ENCODE measurements at regions not wholly inside any gene's neighbourhood (a gene's known extent, or its start where the extent isn't known, plus 50 kb on each side); places are given as distances from the start of the nearest gene placed in this dataset.

DNA sequence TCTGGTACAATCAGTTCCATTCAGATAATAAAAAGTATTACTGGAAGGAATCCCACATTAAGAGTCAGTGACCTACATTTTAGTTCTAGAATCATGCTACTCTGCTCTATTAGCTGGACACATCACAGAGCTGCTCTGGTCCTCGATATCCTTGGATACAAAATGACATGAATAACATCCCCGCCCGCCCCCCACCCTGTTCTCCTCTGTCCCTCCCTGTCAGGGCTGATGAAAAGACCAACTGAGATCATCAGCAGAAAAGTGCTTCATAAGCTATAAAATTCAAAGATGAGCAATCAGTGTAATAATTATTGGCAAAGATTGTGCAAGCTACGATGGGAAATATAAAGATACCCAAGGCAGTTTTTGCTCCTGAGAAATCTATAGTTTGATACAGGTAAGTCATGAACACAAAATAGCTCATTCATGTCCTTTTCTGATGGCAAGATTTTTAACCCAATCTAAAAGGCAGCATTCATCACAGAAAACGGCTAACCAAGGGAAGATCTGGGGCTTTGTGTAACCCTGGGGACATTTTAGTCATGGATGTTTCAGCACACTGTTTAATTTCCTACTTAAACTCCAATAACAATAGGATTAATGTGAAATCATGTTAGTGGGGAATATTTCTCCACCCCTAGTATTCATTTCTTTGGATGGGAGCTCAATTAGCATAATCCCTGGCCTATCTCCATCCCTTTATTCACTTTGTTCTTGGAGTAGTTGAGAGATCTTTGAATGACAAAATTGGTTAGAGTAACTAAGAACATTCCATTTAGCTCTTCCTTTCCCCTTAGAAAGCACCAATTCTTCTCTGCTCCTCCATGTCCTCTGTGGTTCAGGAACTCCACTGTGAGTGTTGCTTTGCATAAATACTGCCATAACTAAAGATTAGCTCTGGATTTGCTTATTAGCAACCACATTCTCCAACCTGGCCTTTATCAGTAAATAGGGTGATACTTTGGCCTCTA is 459.4 kb upstream of the GRIA1 start:
- DNase-seq: no peak

DNA sequence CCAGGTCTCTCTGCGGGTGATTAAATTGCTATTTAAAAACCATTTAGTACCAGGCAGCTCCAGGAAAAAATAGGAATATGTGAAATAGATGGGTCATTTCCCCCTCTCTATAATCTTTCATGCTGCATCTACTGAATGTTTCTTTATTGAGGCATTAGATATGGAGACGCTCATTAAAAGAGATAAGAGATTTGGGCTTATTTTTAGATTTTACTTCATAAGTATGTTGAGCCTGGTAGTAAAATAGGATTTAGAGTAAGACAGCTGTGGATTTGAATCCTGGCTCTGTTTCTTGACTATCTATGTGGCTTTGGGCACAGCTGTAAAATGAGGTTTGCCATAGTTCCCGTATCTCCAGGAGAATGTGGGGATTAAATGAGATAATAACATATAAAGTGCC is 451.0 kb upstream of the GRIA1 start:
- DNase-seq: no peak

DNA sequence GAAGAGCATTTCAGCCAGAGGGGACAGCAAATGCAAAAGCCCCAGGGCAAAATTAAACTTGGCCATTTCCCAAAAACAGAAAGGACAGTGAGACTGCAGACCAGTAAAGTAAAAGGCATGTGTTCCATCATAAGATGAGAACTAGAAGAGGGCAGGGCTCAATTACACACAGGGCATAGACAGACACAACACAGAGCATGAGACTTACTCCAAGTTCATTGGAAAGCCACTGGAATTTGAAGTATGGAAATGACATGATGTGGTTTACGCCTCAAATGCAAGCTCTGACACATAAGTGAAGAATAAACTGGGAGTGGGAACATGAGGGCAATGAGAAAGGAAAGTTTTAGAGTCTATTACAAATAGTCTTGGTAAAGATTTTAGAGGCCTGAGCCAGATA is 446.6 kb upstream of the GRIA1 start:
- DNase-seq: no peak

DNA sequence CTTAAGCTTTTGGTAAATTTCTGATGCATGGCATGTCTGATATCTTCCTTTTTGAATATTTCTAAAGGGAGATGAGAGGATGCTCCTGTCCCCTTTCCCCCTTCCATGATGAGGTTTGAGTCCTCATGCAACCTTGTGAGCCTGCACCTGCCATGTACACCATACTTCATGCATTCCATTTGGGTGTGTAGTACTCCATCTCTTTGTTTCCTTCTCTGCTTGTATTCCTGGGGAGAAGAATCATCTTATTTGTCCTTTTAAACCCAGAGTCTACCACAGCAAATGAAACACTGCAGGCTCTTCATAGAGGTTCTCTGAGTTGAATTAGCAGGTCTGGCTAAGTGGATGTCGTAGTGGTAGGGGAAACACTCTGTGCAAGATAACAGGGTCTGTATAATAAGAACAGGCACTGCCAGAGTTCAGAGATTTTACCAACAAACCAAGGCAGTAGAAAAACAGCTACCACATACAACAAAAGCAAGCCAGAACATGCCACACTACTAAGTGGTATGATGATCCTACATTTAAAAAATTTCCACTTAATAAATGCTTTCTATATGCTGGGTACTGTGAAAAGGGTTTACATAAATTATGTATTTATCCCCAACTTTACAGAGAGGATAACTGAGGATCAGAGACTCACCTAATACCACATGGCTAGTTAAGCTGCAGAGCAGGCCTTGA is 439.8 kb upstream of the GRIA1 start:
- DNase-seq: no peak

DNA sequence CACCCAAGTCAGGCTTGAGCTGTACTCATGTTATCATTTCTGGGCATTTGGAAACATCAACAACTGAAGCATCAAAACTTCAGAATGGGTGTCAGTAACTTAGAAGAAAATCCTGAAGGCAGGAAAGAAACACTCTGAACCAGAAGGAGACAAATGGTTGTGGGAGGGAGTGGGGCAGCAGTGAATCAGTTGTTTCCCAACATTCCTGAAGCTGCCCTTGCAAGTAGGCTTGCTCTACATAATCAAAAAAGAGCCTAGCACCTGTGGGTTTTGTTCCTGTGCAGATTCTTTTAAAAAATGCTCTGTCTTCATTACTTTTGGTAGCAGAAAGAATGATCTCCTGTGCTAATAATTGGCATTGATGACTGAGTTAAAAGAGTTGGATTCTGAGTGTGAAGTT is 424.2 kb upstream of the GRIA1 start:
- no peak for DNase-seq

DNA sequence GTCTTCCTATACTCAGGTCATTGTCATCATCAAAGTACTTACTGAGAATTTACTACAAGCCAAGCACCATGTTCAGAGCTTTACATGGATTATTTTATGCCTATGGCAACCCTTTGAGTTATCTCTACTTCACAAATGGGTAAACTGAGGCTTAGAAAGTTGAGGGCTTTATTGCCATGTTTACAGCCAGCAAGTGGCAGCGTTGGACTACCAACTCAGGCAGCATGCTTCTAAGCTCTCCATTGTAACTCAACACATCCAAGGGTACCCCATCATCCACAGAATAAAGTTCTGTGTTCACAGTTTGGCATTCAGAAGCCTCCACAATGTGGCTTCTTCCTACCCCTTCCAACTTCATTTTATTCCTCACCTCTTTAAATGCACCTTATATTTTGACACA is 422.6 kb upstream of the GRIA1 start:
- no peak for DNase-seq

DNA sequence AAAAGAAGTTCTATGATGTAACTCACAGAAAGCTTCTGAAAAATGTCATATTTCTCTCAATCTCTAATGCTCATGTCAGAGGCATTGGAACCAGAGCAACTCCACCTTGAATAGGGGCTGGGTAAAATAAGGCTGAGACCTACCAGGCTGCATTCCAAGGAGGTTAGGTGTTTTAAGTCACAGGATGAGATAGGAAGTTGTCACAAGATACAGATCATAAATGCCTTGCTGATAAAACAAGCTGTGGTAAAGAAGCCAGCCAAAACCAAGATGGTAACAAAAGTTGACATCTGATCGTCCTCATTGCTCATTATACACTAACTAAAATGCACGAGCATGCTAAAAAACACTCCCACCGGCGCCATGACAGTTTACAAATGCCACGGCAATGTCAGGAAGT is 411.1 kb upstream of the GRIA1 start:
- no peak for DNase-seq

DNA sequence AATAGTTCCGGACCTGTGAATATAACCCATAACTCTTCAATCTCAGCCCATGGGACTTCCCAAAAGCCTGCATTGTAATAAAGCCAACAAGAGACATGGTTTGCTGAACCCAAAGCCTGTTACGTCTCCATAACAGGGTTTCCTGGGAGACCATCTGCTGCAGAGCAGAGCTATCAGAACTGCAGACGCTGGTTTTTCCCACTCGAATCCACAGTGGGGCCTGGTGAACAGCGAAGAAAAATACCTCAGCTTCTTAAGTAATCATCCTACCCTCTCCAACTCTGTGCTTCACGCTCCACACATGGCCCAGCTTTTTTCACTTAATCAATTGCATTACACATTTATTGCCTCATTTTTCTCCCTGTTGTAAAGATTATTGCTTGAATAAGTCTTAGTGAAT is 409.5 kb upstream of the GRIA1 start:
- no peak for DNase-seq

DNA sequence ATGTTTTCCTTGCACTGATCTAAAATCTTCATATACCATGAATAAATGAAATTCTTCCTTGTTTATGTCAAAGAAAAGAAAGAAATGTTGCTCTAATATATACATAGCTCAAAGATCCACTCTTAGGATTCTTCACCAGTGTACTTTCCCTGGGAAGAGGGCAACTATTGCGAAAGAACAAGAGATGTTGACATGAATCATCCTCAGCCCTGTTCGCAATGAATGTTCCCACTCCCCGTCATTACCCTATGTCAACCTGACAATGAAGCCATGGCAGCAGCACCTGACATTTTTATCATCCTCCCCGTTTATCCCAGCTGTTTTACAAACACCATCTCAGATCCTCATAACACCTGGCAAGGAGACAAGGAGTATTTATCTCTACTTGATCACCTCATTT is 409.1 kb upstream of the GRIA1 start:
- no peak for DNase-seq

DNA sequence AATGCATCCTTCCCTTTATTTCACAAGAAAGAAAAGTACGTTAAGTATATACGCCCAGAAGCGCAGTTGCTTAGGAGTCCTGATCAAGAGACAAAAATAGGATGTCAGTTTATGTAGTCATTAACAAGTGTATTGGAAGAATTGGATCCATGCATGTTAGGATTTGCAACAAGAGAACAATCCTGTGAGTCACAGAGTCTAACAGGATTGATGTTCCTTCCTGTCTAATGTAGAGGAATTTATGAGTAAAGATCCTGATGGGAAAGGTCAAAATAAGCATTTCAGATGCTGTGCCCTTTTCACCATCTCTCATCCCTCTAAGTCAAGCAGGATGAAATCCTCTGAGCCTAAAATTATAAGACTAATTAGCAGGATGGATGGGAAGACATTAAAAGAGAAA is 406.0 kb upstream of the GRIA1 start:
- no peak for DNase-seq

DNA sequence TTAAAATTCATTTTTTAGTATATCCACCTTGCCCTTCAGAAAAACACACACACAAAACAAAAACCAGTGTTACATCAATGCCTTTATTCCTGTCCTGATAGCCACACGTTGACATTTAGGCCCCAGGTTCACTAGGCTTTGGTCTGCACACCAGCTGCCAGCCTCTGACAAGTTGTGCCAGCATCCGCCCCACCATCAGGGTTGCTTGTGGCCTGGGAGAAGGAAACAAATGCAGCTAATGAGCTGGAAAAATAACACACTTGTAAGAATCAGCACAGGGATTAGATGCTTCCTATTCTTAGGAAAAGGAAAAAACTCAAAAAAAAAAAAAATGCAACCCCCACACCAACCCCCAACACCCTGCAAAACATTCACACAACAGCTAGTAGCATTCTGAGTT is 404.0 kb upstream of the GRIA1 start:
- no peak for DNase-seq

DNA sequence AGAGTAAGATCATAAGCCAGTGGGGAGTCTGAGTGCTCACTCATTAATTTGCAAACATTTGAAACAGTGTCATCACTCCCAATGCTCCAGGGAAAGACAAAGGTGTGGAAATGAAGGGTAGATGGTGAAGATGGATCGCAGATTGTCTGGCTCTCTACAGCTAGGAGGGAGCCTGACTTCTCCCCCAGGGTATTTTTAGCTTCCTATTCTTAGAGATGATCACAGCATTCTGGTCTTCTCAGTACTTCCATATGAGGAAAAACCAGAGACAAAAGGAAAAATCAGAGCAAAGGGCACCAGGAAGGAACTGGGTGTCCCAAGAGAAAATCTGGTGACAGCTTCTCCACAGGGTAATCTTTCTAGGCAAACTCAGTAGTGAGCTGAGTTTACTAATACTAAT is 401.9 kb upstream of the GRIA1 start:
- DNase-seq: no peak

DNA sequence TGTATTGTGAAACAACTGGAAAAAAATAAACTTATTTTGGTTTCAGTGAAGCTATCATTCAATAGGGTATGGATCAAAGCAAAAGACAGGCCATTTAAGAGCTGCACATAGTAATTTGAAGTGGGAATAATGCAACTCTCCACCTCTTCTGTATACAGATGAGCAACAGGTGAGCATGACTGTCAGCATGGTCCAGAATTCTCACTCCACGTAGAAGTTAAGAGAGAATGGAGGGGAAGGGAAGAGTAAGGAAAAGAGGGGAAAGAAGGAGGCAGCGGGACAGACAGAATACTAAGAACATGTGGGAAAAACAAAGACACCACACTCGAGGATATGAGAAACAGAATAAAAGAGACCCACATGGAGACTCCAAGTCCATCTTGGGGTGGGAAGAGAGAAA is 396.1 kb upstream of the GRIA1 start:
- no peak for DNase-seq

DNA sequence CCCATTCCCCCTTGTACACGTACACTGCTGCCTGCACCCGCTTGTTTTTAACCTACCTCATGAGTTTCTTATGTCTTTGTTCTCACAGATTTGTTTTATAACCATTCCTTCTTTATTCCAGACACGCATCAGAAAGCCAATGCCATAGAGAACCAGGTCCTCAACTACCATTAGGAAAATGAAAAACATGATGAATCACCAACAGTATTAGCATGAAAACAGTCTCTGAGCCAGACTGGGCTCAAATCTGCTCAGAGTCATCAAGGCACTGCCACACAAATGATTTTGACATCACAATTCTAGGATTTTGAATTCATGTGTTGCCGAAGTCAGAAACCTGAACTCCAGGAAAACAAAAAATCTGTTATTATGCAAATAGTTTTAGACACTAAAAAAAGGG is 394.1 kb upstream of the GRIA1 start:
- no peak for DNase-seq

DNA sequence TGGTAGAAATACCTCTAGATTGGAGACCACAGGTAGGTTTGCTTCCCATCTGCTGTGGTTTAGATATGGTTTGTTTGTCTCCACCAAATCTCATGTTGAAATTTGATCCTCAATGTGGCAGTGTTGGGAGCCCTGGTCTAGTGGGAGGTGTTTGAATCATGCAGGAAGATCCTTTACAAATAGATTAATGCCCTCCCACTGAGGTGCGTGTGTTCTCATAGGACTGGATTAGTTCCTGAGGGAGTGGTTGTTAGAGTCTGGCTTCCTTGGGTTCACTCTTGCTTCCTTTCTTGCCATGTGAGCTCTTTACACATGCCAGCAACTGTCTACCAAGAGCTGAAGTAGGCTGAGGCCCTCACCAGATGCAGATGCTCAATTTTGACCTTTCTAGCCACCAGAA is 391.1 kb upstream of the GRIA1 start:
- no peak for DNase-seq

DNA sequence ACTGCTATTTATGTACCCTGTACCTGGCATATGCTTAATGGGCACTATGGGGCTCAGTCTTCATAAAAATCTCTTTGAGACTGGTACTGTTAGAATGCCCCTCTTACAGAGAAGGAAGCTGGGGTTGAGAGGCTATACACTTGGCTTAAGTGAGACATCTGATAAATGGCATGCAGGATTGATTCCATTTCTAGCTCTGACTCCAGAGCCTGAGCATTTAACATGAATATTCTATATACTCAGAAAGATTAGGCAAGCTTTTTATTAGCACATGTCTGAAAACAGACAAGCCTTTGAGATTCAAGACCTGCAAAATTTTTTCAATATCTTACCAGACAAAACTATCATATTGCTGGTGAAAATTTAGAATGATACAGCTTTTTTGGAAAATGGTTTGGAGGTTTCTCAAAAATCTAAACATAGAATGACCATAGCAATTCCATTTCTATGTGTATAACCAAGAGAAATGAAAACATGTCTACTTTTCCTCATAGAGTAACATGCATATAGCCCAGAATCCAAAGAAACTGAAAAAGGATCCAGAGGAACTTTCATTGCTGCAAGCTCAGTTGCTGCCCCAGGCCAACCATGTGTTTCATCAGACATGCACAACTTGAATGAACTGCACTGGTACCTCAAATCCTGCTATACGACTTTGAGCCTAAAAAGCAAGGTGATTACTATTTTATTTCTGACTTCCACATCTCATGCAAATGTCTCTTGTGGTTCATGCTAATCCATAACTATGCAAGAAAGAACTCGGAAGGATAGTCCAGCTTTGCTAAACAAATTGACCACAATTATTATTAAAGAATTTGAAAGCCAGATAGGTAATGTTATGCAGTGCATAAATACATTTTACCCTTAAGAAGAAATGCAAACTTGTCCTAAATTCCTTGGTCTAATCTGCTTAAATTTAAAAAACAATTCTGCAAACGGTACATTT is 389.0 kb upstream of the GRIA1 start:
- no peak for DNase-seq

DNA sequence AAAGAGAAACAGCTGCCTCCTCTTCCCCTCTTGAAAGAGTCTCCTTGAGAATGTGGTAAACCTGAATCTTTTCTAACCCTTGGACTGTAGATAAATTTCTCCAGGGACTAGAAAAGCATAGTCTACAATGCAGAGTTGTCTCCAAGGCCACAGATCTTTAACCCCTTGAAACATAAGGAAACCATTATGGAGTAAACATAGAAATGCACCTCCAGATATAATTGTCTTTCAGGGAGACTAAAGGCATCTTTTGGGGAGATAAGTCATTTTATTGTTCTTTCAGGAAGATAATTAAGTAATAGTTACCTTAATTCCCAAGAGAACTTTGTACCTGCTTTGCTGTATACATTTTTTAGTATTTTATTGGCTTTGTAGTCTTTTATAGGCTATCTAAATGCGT is 373.6 kb upstream of the GRIA1 start:
- DNase-seq: no peak

DNA sequence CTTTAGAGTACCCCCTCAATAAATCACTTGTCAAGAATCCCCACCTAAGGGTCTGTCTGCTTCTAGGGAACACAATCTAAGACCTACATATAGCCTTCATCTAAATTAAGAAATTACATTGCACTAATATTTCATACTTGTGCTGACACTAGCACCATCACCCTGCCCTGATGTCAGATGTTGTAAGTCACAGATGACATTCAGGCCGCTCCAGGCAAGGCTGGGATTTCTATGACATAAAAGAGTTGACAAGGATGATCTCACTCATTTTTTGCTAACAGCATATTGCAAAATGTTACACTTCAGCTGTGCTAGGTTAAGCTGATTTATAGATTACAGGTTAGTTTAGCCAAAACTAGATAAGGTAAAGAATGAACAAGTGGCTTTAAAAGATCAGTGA is 372.5 kb upstream of the GRIA1 start:
- DNase-seq: no peak

DNA sequence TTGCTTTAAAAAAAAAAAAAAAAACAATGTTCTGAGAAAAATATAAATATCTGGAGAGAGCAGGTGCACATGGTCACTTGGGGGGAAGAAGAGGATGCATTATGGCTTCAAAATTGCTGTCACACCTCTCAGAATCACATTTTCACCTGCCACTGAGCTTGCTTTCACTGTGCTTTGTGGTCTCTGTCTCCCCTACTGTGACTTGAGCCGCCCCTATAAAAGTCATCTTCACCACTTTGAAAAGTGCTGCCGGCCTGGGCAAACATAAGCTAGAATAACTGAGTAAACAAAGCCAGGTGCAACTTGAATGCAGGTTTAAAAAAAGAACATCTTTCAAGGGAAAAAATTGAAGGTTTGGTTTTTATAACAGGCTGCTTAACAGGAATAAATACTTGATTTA is 368.1 kb upstream of the GRIA1 start:
- DNase-seq: no peak

DNA sequence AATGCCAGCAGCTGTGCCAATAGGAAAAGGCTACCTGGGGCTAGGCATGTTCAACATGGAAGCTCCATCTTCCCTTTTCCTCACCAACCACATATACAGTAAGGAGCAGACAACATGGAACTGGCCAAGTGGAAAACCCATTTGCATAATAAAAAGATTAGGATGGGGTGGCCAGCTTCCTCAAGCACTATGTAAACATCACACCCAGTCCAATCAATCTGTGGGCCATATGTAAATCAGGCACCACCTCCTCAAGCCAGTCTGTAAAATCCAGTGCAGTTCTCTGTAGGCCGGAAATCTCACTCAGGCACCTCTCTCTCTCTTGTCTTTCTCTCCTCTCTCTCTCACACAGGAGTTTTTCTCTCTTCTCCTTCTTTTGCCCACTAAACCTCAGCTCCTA is 360.2 kb upstream of the GRIA1 start:
- DNase-seq: no peak

DNA sequence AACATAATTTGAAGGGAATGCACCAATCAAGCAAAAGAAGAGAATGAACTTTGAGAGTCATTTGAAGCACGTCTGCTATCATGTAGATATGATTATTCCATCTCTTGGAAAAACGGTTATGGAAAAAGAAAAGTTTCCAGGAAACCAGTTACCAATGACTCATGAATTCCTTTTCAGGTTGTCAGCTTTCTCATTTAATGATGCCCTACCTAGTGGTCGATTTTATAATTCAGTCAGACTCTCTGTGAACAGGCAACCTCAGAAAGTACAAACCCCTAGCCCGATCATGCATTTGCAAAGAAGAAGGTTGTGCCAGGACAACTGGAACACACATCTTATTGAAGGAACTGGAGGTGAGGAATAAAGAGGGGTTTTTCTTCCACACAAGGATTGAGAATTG is 355.1 kb upstream of the GRIA1 start:
- DNase-seq: no peak

DNA sequence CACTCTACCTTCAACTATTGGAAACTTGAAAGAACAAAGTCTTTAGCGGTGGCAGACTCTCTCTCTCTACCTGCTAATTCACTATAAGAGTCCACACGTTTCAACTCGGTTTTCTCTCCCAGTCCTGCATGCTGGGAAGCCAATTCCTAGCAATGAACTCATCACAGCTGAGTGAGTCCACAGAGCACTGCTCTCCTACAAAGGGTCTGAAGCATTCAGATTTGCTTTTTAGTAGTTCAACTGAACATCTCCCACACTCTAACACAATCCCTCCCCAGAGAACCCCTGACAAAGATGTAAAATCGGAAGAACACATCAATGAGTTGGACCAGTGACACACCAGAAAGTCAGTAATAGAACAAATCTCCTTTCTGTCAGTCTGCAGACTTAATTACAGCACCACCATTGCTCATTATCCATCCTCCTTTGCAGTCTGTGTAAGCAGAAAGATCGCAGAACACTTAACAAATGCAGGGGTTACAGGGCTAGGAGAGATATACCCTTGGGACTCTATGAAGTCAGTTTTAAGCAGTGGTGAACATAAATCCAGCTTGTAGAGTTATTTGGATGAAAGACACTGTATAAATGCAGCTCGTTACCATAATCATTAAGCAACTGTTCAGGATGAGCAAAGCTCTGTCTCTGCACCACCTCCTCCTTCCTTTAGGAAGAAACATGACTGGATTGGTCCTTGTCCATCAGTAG is 353.4 kb upstream of the GRIA1 start:
- no peak for DNase-seq

All from activated CD4-positive, alpha-beta T cell treated with anti-CD3 and anti-CD28 coated beads, Interleukin-10, Interleukin-2, amounts not matched to agents 100 ng/mL and 50 ng/mL, durations not matched to agents 16 hours and 8 hours (primary cell).